Erythroblast (primary cell): ENCODE measurements at regions not wholly inside any gene's neighbourhood (a gene's known extent, or its start where the extent isn't known, plus 50 kb on each side); places are given as distances from the start of the nearest gene placed in this dataset.

Experiments used
- GATA1 ChIP-seq: IDR thresholded peaks from 2 replicates; pipeline ENCODE4 v1.6.1; 2011; ENCODE audit warnings: low read depth, mild to moderate bottlenecking, control low read depth, low read length, moderate library complexity
- POLR2A ChIP-seq: IDR thresholded peaks from 2 replicates; pipeline ENCODE4 v1.6.1; 2011; ENCODE audit warnings: mild to moderate bottlenecking, low read length

- TF ChIP-seq POLR2A = no peak
- TF ChIP-seq GATA1 = no peak
Observed at GRCh38 chr9:99633265-99633664, 188.4 kb upstream of the NR4A3 start.
